ENCODE measurements at regions not wholly inside any gene's neighbourhood (a gene's known extent, or its start where the extent isn't known, plus 50 kb on each side); places are given as distances from the start of the nearest gene placed in this dataset.

DNA sequence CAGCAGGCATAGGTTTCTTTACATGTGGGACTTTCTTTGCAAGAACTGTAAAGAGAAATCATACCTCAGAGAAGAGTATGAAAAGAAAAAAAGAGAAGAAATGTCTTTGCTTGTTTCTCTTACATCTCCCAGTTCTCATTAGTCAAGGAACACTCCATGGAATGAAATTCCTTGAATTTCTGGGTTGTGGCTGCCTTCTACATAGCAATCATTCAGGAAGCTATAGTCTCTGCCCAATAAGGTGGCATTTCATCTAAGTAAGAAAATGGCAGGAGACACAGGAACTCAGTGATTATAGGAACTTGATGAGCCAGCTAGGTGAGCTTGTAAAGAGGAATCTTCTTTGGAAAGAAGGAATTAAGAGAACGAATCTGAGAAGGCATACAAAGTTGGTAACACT lies 197.0 kb upstream of the FKBP1C start:
- TF ChIP-seq POLR2AphosphoS5 (IDR thresholded peaks at IDR 0.05; ENCODE audit: low read depth) = no peak
- TF ChIP-seq, protein P1, sequence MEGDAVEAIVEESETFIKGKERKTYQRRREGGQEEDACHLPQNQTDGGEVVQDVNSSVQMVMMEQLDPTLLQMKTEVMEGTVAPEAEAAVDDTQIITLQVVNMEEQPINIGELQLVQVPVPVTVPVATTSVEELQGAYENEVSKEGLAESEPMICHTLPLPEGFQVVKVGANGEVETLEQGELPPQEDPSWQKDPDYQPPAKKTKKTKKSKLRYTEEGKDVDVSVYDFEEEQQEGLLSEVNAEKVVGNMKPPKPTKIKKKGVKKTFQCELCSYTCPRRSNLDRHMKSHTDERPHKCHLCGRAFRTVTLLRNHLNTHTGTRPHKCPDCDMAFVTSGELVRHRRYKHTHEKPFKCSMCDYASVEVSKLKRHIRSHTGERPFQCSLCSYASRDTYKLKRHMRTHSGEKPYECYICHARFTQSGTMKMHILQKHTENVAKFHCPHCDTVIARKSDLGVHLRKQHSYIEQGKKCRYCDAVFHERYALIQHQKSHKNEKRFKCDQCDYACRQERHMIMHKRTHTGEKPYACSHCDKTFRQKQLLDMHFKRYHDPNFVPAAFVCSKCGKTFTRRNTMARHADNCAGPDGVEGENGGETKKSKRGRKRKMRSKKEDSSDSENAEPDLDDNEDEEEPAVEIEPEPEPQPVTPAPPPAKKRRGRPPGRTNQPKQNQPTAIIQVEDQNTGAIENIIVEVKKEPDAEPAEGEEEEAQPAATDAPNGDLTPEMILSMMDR (IDR thresholded peaks at IDR 0.05; ENCODE audit: insufficient read depth, low read length) = no peak
- TF ChIP-seq GABPA (IDR thresholded peaks at IDR 0.05; ENCODE audit: low read depth) = no peak
- TF ChIP-seq REST (IDR thresholded peaks at IDR 0.05; ENCODE audit: insufficient replicate concordance, low read depth) = no peak
